ENCODE measurements at regions not wholly inside any gene's neighbourhood (a gene's known extent, or its start where the extent isn't known, plus 50 kb on each side); places are given as distances from the start of the nearest gene placed in this dataset.
"Not testable (repeated sequence)": the region's sequence is repeated elsewhere in the genome, so short reads cannot be mapped to it uniquely, and the experiment has no call there.

DNA sequence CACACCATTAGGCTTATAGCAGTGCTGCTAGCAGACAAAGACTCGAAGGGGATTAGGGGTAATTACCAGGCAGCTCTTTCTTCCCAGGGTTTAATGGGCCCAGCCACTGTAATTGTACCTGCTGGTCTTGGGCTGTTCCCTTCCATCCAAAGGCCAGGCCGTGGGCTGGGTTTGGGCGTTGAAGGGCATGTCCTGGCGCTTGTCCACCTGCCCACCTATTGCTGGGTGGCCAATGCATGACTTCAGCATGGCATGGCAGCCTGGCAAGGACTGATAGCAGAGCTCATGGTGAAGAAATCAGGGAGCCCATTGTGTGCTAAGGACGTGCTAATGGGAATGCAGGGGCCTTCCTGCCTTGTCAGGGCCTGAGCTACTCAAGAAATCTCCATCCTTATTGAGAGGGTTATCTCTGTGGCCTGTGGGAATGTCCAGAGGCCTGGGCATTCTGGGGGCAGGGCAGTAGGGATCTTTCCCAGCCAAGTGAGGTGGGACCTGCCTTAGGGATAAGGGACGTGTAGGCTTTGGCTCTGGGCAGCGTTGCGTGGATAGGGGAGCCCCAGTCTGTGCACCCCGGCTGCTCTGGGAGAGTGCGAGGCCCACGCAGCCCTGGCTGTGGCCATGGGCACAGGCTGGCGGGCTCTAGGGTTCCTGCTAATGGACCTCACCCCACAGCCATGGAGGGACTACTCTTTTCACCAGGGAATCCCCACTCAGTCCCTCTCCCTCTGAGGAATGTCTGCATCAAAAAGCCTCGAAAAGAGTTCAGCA lies 116.1 kb upstream of the PITX1 start:
- no peak for DNase-seq (ENCODE audit: low read depth, low spot score)
- no peak overlapping the region for H3K27ac ChIP-seq

- no peak overlapping the region for H3K27ac ChIP-seq
- DNase-seq (ENCODE audit: low read depth, low spot score), result no peak
Measured at GRCh38 chr5:135149229-135149955, 115.4 kb upstream of the PITX1 start.

- H3K27ac ChIP-seq, result no peak overlapping the region
- no peak for DNase-seq (ENCODE audit: low read depth, low spot score)
Measured at GRCh38 chr5:135147294-135148090, 113.5 kb upstream of the PITX1 start.

DNA sequence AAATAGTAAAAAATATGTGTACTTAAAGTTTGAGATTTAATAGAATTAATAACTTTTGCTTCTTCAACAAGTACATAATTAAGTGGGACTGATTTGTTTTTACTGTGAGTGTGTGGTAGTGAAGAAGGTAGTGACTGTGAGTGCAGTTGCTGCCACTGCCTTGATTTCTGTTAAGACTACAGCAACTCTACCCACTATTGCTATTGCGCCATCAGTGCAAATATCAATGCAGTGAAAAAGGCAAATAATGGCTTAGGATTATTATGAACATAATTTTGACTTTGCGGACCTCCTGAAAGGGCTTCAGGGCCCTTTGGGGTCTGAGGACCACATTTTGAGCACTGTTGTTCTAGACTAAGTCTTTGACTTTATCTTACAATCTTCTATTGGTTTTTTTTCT lies 112.0 kb upstream of the PITX1 start:
- H3K27ac ChIP-seq, result no peak overlapping the region
- no peak for DNase-seq (ENCODE audit: low read depth, low spot score)

DNA sequence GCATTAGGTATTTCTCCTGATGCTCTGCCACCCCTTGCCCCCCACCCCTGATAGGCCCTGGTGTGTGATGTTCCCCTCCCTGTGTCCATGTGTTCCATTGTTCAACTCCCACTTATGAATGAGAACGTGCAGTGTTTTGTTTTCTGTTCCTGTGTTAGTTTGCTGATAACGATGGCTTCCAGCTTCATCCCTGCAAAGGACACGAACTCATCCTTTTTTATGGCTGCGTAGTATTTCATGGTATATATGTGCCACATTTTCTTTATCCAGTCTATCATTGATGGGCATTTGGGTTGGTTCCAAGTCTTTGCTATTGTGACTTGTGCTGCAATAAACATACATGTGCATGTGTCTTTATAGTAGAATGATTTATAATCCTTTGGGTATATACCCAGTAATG lies 109.7 kb upstream of the PITX1 start:
- DNase-seq (ENCODE audit: low read depth, low spot score); H3K27ac ChIP-seq: not testable (repeated sequence)

DNA sequence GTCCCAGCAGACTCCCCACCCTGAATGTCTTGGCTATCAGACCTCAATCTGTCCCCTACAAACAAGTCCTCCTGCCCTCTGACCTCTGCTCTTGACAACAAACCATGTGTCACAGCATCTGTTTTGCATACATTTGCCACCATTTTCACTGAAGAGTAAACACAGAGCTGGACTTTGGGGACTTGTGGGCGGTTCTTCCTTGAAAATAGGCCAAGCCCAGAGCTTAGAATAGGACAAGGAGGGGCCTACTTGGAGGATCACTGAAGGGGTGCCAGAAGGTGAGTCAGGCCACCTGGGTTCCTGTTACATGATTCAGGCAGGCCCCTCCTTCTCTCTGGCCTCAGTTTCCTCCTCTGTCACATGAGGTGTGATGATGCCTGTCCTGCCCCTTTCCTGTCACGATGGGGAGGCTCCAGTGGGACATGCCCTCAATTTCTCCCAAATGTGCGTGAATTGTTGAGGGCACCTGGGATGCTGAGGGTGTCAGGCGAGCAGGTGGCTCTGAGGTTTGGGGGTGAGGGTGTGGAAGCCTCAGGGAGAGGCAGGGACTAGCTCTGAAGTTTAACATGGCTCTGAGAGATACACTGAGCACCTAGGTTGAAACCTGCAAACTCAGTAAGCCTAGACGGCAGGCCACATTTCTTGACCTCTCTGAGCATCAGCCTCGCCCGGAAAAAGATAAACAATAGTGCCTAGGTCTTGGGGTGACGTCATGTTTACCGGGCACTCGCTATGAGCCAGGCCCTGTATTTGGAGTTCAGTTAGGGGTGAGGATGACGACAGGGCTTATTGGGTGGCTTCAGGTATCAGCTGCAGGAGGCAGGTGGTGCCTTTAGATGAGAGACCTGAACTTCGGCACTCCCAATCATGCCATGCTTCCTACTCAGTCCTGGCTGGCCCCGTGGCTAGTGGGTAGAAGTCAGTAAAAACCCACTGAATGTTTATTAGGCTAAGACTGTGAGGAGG lies 107.6 kb upstream of the PITX1 start:
- peak; percentile 97 for DNase-seq (ENCODE audit: low read depth, low spot score)
- peak overlapping the region; percentile 96 for H3K27ac ChIP-seq

GRCh38 chr5:135140446-135141204 lies 106.6 kb upstream of the PITX1 start:
- peak; percentile 100 for DNase-seq (ENCODE audit: low read depth, low spot score)

GRCh38 chr5:135139381-135140134 lies 105.5 kb upstream of the PITX1 start:
- peak overlapping the region; percentile 96 for H3K27ac ChIP-seq
- DNase-seq (ENCODE audit: low read depth, low spot score), result peak; percentile 78

More at GRCh38 chr5:135140446-135141204, 106.6 kb upstream of the PITX1 start:
- H3K27ac ChIP-seq, result peak overlapping the region; percentile 96

GRCh38 chr5:135138116-135138850 lies 104.3 kb upstream of the PITX1 start:
- peak overlapping the region; percentile 96 for H3K27ac ChIP-seq
- DNase-seq (ENCODE audit: low read depth, low spot score), result no peak

DNA sequence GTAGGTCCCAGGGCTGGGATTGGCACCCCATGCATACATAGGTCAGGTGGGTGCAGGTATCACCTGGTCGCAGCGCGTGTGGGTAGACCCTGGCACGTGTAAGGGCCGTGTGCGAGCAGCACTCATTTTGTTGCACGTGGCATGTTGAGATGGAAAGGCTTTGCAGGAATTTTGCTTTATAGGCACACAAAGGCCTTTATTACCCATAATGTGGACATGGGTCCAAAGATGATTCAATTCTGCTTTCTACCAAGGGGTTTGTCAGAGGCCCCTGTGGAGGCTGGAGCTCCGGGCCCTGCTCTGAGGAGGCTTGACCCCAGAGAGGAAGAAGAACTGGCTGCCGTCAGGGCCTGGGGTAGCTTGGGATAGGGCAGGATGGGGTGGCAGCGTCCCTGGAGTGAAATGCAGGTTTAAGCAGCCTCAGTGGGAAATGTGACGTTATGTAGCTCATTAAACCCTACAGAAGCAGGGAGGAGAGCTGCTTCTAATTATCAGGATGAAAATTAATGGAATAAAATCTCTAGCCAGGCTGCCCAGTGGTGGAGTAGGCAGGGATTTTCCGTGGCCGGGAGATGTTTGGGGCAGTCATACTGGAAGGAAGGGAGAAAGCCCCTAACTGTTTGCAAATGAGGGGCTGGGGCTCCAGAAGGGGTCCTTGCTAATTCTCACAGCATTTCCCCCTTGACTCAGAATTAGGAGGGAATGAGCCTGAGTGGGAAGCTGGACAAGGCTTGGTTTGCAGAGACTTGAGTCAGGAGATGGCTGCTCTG lies 103.3 kb upstream of the PITX1 start:
- H3K27ac ChIP-seq, result peak overlapping the region; percentile 96
- no peak for DNase-seq (ENCODE audit: low read depth, low spot score)

- H3K27ac ChIP-seq, result peak overlapping the region; percentile 59
- DNase-seq (ENCODE audit: low read depth, low spot score), result no peak
Measured at GRCh38 chr5:135136546-135136945, 102.5 kb upstream of the PITX1 start.

GRCh38 chr5:135135530-135136226 lies 101.7 kb upstream of the PITX1 start:
- peak overlapping the region; percentile 59 for H3K27ac ChIP-seq
- DNase-seq (ENCODE audit: low read depth, low spot score), result no peak

DNA sequence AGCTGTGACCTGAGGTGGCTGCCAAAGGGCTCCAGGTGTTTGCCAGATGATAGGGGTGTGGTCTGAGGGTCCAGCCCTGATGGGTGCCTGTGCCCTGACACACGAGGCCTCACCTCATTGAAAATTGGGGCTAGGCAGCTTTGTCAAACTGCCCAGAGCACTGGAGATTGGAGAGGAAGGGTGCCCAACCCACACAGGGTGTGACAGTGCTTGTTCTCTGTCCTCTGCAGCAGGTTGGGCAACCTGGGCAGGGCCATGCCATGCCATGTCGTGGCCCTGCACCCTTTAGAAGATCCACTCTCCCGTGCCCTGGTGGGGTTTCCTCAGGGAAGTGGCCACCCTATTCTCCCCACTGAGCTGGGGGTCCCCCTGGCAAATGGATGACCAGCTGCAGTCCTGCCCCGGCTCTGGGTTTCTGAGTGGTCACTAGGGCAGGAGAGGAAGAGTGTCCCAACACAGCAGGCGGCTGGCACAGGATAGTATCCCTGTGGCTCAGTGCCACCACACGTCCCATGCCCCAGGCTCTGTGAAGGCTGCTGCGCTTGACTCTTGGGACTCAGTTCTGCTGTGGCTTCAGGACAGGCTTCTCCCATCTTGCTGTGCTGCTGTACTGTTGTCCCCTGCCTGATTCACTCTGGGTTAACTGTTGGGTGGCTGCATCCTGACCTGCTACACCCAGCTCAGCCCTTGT lies 100.8 kb upstream of the PITX1 start:
- DNase-seq (ENCODE audit: low read depth, low spot score), result no peak
- peak overlapping the region; percentile 59 for H3K27ac ChIP-seq

GRCh38 chr5:135133698-135134515 lies 99.9 kb upstream of the PITX1 start:
- no peak for DNase-seq (ENCODE audit: low read depth, low spot score)

DNA sequence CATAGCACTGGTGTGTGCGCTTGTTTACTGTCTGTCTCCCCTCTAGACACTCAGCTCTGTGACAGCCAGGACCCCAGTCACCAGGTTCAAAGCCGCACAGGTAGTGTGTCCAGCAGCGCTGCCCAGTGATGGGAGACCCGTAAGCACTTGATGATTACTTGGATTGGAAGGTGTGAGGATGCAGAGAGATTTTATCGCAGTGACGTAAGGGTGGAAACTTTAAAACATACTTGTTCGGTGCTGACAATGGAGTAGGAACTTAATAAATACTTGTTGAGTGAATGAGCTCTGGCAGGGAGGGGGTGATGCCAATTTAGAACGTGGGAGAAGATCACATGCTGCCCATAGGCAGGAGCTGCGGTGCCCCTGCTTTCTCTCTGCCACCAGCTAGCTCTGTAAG lies 99.2 kb upstream of the PITX1 start:
- no peak for DNase-seq (ENCODE audit: low read depth, low spot score)
- no peak overlapping the region for H3K27ac ChIP-seq

More at GRCh38 chr5:135133698-135134515, 99.9 kb upstream of the PITX1 start:
- H3K27ac ChIP-seq, result peak overlapping the region; percentile 59

Data from epithelial cell of prostate (primary cell).